ENCODE measurements at regions not wholly inside any gene's neighbourhood (a gene's known extent, or its start where the extent isn't known, plus 50 kb on each side); places are given as distances from the start of the nearest gene placed in this dataset.
A peak's percentile ranks its signal among the peaks of the same experiment; 100 is the strongest.

DNA sequence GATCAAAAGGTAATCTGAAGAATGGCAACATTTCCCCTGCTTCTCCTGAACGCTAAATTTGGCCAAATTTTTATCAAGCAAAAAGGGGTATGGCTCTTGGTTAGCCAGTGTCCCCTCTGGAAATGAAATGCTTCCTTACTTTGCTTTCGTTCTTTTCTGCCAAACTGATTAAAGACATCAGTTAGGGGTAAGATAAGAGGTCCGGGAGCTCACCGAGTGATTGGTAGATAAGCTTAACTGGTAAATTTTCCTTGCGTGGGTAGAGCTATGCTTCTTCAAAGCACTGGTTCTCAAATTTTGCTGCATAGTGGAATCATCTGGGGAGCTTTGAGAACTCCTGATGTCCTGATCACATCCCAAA is 62.7 kb upstream of the MAPRE2 start:
- intact Hi-C loops (cut with micrococcal nuclease) = no loop called here
- TF ChIP-seq, protein P1, sequence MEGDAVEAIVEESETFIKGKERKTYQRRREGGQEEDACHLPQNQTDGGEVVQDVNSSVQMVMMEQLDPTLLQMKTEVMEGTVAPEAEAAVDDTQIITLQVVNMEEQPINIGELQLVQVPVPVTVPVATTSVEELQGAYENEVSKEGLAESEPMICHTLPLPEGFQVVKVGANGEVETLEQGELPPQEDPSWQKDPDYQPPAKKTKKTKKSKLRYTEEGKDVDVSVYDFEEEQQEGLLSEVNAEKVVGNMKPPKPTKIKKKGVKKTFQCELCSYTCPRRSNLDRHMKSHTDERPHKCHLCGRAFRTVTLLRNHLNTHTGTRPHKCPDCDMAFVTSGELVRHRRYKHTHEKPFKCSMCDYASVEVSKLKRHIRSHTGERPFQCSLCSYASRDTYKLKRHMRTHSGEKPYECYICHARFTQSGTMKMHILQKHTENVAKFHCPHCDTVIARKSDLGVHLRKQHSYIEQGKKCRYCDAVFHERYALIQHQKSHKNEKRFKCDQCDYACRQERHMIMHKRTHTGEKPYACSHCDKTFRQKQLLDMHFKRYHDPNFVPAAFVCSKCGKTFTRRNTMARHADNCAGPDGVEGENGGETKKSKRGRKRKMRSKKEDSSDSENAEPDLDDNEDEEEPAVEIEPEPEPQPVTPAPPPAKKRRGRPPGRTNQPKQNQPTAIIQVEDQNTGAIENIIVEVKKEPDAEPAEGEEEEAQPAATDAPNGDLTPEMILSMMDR (IDR thresholded peaks at IDR 0.05; ENCODE audit: borderline replicate concordance) = no peak
- no peak for DNase-seq

DNA sequence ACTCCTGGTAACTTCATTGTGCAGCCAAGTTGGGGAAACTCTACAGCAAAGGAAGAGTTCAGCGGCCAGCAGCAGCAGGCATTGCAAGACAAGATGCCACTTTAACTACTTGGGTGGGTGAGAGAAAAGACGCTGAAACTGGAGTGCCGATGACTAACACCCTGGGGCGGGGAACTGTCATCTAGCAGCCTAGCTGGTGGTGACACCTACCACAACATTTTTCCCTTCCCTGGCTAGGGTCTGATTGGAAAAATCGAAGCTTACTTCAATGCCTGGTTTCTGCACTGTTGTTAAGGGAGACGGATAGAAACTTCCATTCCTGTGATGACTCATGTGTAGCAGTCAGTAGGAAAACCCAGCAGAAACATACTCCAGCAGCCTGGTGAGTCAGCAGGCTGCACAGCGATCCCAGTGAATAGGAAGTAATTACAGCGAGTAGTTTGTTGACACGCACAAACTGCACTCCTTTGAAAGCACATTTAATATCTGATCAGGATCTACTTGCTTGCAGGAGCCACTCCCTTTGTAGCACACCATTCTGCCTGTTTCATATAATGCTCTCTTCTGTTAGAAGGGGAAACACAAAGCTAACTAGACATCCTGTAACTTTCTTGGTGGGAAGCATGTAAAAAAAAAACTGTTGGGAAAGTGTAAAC is 62.1 kb upstream of the MAPRE2 start:
- intact Hi-C loops (cut with micrococcal nuclease) = no loop called here
- Histone ChIP-seq H3K36me3 (no peaks in the 10 kb centered on the region), H3K27me3 (ENCODE audit: low read depth) (no peaks in the 10 kb centered on the region), H3K9me3 (replicated peaks) (no peaks in the 10 kb centered on the region), H3K4me1 (peaks cover 42% of the 10 kb centered on the region), H3K4me3 (peak overlapping the region; percentile 94), H3K27ac (replicated peaks) (peak overlapping the region; percentile 74)
- peak; percentile 34 for DNase-seq
- TF ChIP-seq, protein P1 (IDR thresholded peaks at IDR 0.05; ENCODE audit: borderline replicate concordance) = no peak

More for the DNA sequence above, 62.7 kb upstream of the MAPRE2 start:
- Histone ChIP-seq H3K9me3 (replicated peaks) (no peaks in the 10 kb centered on the region), H3K4me3 (peak overlapping the region; percentile 94), H3K27ac (replicated peaks) (peak overlapping the region; percentile 74), H3K4me1 (peaks cover 42% of the 10 kb centered on the region), H3K36me3 (no peaks in the 10 kb centered on the region), H3K27me3 (ENCODE audit: low read depth) (no peaks in the 10 kb centered on the region)

DNA sequence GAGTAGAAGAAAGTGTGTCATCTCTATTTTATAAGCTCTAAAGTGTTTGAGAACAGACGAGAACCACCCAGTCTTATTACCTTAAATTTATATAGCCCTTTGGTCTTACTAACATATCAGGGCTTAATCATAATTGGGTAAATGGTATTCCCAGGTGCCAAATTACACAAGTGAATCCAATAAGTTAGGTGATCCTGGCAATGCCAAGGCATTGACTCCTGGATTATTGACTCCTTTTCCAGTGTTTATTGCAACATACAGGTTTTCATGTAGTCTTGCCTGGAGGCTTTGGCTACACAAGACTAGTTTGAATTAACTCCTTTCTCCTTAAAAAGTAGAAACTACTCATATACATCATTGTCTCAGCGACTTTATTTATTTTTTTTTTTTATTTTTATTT is 59.7 kb upstream of the MAPRE2 start:
- Histone ChIP-seq H3K4me1 (peaks cover 35% of the 10 kb centered on the region), H3K27me3 (ENCODE audit: low read depth) (no peaks in the 10 kb centered on the region), H3K36me3 (no peaks in the 10 kb centered on the region), H3K27ac (replicated peaks) (no peak overlapping the region), H3K9me3 (replicated peaks) (no peaks in the 10 kb centered on the region), H3K4me3 (no peak overlapping the region)
- intact Hi-C loops (cut with micrococcal nuclease) = no loop called here
- TF ChIP-seq, protein P1 (IDR thresholded peaks at IDR 0.05; ENCODE audit: borderline replicate concordance) = no peak
- DNase-seq = no peak

DNA sequence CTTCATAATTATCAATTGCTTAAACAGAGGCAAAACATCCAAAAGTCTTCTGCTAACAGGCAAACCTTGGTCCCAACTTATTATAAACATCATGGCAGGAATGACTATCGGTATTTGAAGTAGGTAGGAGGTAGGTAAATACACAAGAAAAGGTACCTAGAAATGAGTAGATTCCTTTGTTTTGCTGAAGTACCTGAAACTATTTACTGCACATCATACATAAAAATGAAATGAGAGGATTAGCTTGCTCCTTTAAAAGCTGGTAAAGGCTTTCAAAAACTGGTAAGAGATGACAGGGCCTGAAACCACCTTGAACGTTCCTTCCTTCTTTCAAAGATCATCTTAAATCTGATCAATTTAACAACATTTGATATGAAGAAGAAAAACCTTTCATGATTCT is 55.2 kb upstream of the MAPRE2 start:
- H3K27me3 ChIP-seq (ENCODE audit: low read depth) = no peaks in the 10 kb centered on the region
- TF ChIP-seq, protein P1 (IDR thresholded peaks at IDR 0.05; ENCODE audit: borderline replicate concordance) = no peak
- peaks cover 10% of the 10 kb centered on the region for H3K4me1 ChIP-seq
- H3K36me3 ChIP-seq = no peaks in the 10 kb centered on the region
- intact Hi-C loops (cut with micrococcal nuclease) = no loop called here
- no peak for DNase-seq
- no peaks in the 10 kb centered on the region for H3K9me3 ChIP-seq (replicated peaks)
- H3K4me3 ChIP-seq = no peak overlapping the region
- no peak overlapping the region for H3K27ac ChIP-seq (replicated peaks)

DNA sequence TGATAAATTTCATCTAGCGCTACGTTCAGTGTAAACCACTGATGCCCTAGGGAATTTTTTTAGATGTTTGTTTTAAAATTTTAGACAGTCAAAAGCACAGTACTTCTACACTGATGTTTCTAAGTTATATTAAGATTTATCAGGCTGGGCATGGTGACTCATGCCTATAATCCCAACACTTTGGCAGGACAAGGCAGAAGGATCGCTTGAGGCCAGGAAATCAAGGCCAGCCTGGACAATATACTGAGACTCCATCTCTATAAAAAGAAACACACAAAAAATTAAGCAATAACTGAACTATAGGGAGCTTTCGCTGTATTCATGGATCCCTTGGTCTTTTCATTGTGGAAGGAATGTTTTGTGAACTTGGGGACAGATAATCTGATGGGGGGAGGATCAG is 50.6 kb upstream of the MAPRE2 start:
- H3K4me1 ChIP-seq = peaks cover 25% of the 10 kb centered on the region
- no peaks in the 10 kb centered on the region for H3K9me3 ChIP-seq (replicated peaks)
- intact Hi-C loops (cut with micrococcal nuclease) = no loop called here
- H3K4me3 ChIP-seq = no peak overlapping the region
- TF ChIP-seq, protein P1 (IDR thresholded peaks at IDR 0.05; ENCODE audit: borderline replicate concordance) = no peak
- H3K27ac ChIP-seq (replicated peaks) = no peak overlapping the region
- DNase-seq = no peak
- no peaks in the 10 kb centered on the region for H3K27me3 ChIP-seq (ENCODE audit: low read depth)
- no peaks in the 10 kb centered on the region for H3K36me3 ChIP-seq
